ENCODE measurements at regions not wholly inside any gene's neighbourhood (a gene's known extent, or its start where the extent isn't known, plus 50 kb on each side); places are given as distances from the start of the nearest gene placed in this dataset.

DNA sequence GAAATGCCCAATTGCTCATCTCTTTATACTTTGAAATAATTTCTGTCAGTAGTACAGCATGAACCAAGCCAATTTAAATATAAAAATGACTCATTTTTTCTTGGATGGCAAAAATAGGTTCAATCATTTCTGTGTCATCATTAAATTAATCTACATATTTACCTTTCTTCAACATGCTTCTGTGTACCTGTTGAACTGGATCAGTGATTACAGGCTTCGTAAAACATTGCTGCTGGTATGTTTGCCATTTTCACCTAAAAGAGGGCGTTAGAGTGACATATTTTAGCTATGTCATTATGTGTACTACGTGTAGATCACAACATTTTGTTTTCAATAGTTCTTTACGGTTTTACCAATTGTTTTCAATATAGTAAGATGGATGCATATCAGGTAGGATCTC is 340.5 kb upstream of the MAOA start:
- Histone ChIP-seq H3K4me1 (ENCODE audit: control insufficient read depth, insufficient read depth, low read depth, low read length) (no peaks in the 10 kb centered on the region), H3K4me2 (ENCODE audit: low read length, poor library complexity, severe bottlenecking) (no peak overlapping the region), H4K8ac (ENCODE audit: low read length) (no peak overlapping the region), H3K36me3 (ENCODE audit: control insufficient read depth in 1 of 2, insufficient read depth in 2 of 2, low read depth in 1 of 2, low read length in 2 of 2) (no peaks in the 10 kb centered on the region), H2BK15ac (ENCODE audit: low read depth, poor library complexity, severe bottlenecking) (no peak overlapping the region), H2AFZ (ENCODE audit: low read depth, low read length) (no peak overlapping the region), H3K4ac (ENCODE audit: low read depth in 1 of 2, low read length in 2 of 2) (no peak overlapping the region), H4K91ac (ENCODE audit: low read length) (no peak overlapping the region), H3K27me3 (ENCODE audit: control insufficient read depth in 1 of 2, insufficient read depth in 1 of 2, low read length in 2 of 2) (no peaks in the 10 kb centered on the region), H3K79me1 (replicated peaks; ENCODE audit: low read length, poor library complexity, severe bottlenecking) (no peaks in the 10 kb centered on the region), H3K18ac (ENCODE audit: low read depth in 1 of 2, low read length in 2 of 2) (no peak overlapping the region), H2BK12ac (ENCODE audit: low read length in 2 of 2) (no peak overlapping the region), H3K14ac (ENCODE audit: low read length in 2 of 2) (no peak overlapping the region), H2BK5ac (ENCODE audit: low read depth, low read length, poor library complexity, severe bottlenecking) (no peak overlapping the region), H2AK5ac (ENCODE audit: low read length, severe bottlenecking) (no peak overlapping the region), H2BK120ac (ENCODE audit: low read depth, low read length) (no peak overlapping the region), H3K23ac (ENCODE audit: low read length in 2 of 2) (no peak overlapping the region), H3K27ac (ENCODE audit: low read length, poor library complexity, severe bottlenecking) (no peak overlapping the region), H3K4me3 (ENCODE audit: insufficient read depth in 1 of 2, low read depth in 1 of 2, low read length in 2 of 2) (no peak overlapping the region), H3K9ac (ENCODE audit: low read length) (no peak overlapping the region), H3K9me3 (ENCODE audit: control insufficient read depth, low read length) (no peaks in the 10 kb centered on the region)
- 100% methylated on average over 2 of the region's 4 CpGs for WGBS
- DNase-seq, result no peak

DNA sequence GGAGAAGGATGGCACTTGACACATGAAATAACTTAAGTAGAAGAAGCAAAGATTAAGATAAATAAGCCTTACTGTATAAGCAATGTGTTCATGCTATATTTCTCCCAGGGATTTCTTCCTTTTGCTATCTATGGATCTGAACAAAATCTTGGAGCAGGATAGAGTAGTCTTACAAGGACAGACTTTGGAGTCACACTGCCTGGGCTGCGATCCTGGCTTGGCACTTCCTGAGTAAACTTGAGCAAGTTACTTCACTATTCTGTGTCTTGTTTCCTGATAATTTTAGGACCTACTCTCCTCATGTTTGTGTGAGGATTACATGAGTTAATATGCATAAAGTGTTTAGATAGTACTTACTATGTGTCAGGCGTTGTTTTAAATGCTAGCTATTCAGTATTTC is 340.0 kb upstream of the MAOA start:
- Histone ChIP-seq H3K23ac (ENCODE audit: low read length in 2 of 2) (no peak overlapping the region), H2BK12ac (ENCODE audit: low read length in 2 of 2) (no peak overlapping the region)

DNA sequence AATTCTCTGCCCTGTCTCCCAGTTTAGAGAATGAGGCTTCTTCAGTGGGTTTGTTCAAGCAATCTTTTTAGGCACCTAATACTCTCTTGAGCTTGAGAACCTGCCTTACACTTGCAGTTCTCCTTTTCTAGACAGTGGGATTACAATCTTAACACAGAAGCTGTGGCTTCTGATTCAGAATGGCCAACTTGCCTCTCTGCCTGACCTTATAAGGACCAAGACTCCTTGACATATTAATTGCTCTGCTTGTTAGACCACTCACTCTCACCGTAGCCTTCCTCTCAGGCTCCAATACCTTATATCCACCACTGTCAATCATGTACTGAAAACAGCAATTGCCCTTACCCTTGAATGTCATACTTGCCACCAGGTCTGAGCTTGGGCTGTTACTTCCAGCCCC is 338.7 kb upstream of the MAOA start:
- H2AK5ac ChIP-seq (ENCODE audit: low read length, severe bottlenecking), result no peak overlapping the region
- H3K9ac ChIP-seq (ENCODE audit: low read length), result no peak overlapping the region
- no peak overlapping the region for H4K91ac ChIP-seq (ENCODE audit: low read length)
- H3K27me3 ChIP-seq (ENCODE audit: control insufficient read depth in 1 of 2, insufficient read depth in 1 of 2, low read length in 2 of 2), result no peaks in the 10 kb centered on the region
- no peak for DNase-seq
- no peaks in the 10 kb centered on the region for H3K4me1 ChIP-seq (ENCODE audit: control insufficient read depth, insufficient read depth, low read depth, low read length)
- no peak overlapping the region for H2BK5ac ChIP-seq (ENCODE audit: low read depth, low read length, poor library complexity, severe bottlenecking)
- no peak overlapping the region for H4K8ac ChIP-seq (ENCODE audit: low read length)
- H3K4me3 ChIP-seq (ENCODE audit: insufficient read depth in 1 of 2, low read depth in 1 of 2, low read length in 2 of 2), result no peak overlapping the region
- no peak overlapping the region for H2BK120ac ChIP-seq (ENCODE audit: low read depth, low read length)
- H3K9me3 ChIP-seq (ENCODE audit: control insufficient read depth, low read length), result peaks cover 5% of the 10 kb centered on the region
- no peak overlapping the region for H3K27ac ChIP-seq (ENCODE audit: low read length, poor library complexity, severe bottlenecking)
- H3K4me2 ChIP-seq (ENCODE audit: low read length, poor library complexity, severe bottlenecking), result no peak overlapping the region
- no peak overlapping the region for H2BK12ac ChIP-seq (ENCODE audit: low read length in 2 of 2)
- H3K79me1 ChIP-seq (replicated peaks; ENCODE audit: low read length, poor library complexity, severe bottlenecking), result no peaks in the 10 kb centered on the region
- H2AFZ ChIP-seq (ENCODE audit: low read depth, low read length), result no peak overlapping the region
- no peak overlapping the region for H3K4ac ChIP-seq (ENCODE audit: low read depth in 1 of 2, low read length in 2 of 2)
- no peak overlapping the region for H3K23ac ChIP-seq (ENCODE audit: low read length in 2 of 2)
- no peak overlapping the region for H3K14ac ChIP-seq (ENCODE audit: low read length in 2 of 2)
- H2BK15ac ChIP-seq (ENCODE audit: low read depth, poor library complexity, severe bottlenecking), result no peak overlapping the region
- H3K18ac ChIP-seq (ENCODE audit: low read depth in 1 of 2, low read length in 2 of 2), result no peak overlapping the region
- 68% methylated on average over 1 of the region's 1 CpG for WGBS
- no peaks in the 10 kb centered on the region for H3K36me3 ChIP-seq (ENCODE audit: control insufficient read depth in 1 of 2, insufficient read depth in 2 of 2, low read depth in 1 of 2, low read length in 2 of 2)

More for the DNA sequence above, 340.0 kb upstream of the MAOA start:
- H3K27ac ChIP-seq (ENCODE audit: low read length, poor library complexity, severe bottlenecking), result no peak overlapping the region
- H3K4me1 ChIP-seq (ENCODE audit: control insufficient read depth, insufficient read depth, low read depth, low read length), result no peaks in the 10 kb centered on the region
- H3K18ac ChIP-seq (ENCODE audit: low read depth in 1 of 2, low read length in 2 of 2), result no peak overlapping the region
- H2BK5ac ChIP-seq (ENCODE audit: low read depth, low read length, poor library complexity, severe bottlenecking), result no peak overlapping the region
- no peaks in the 10 kb centered on the region for H3K27me3 ChIP-seq (ENCODE audit: control insufficient read depth in 1 of 2, insufficient read depth in 1 of 2, low read length in 2 of 2)
- H3K4me3 ChIP-seq (ENCODE audit: insufficient read depth in 1 of 2, low read depth in 1 of 2, low read length in 2 of 2), result no peak overlapping the region
- no peaks in the 10 kb centered on the region for H3K9me3 ChIP-seq (ENCODE audit: control insufficient read depth, low read length)
- no peak overlapping the region for H3K9ac ChIP-seq (ENCODE audit: low read length)
- H3K36me3 ChIP-seq (ENCODE audit: control insufficient read depth in 1 of 2, insufficient read depth in 2 of 2, low read depth in 1 of 2, low read length in 2 of 2), result no peaks in the 10 kb centered on the region
- no peak overlapping the region for H4K8ac ChIP-seq (ENCODE audit: low read length)
- WGBS, result 75% methylated on average over 1 of the region's 2 CpGs
- H4K91ac ChIP-seq (ENCODE audit: low read length), result no peak overlapping the region
- H3K79me1 ChIP-seq (replicated peaks; ENCODE audit: low read length, poor library complexity, severe bottlenecking), result no peaks in the 10 kb centered on the region
- H3K4ac ChIP-seq (ENCODE audit: low read depth in 1 of 2, low read length in 2 of 2), result no peak overlapping the region
- no peak overlapping the region for H2AFZ ChIP-seq (ENCODE audit: low read depth, low read length)
- no peak overlapping the region for H2AK5ac ChIP-seq (ENCODE audit: low read length, severe bottlenecking)
- DNase-seq, result no peak
- H2BK120ac ChIP-seq (ENCODE audit: low read depth, low read length), result no peak overlapping the region
- H3K14ac ChIP-seq (ENCODE audit: low read length in 2 of 2), result no peak overlapping the region
- H3K4me2 ChIP-seq (ENCODE audit: low read length, poor library complexity, severe bottlenecking), result no peak overlapping the region
- no peak overlapping the region for H2BK15ac ChIP-seq (ENCODE audit: low read depth, poor library complexity, severe bottlenecking)

DNA sequence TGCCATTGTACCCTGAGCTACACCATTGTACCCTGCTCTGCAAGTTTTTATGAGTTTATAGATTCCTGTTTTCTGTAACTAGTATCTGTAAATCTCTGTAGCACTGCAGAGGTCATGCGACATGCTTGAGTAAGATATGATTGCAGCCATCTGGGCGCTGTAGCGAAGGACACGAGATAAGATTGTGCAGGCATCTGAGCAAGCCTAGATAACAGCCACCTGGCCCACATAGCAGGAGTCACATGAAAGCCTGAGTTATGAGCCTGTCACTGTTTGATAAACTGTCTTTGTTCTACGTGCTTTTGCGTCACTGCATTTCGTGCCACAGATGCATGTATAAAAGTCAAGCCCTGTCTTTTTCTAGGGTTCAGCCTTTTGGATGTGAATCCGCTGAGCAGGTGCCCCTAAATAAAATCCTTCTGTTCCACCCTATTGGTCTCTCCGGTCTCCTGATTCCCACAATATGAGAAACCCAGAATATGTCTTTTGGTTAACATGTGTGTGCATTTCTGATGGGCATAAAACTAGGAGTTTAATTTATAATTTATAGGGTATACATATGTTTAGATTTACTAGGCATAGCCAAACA is 327.6 kb upstream of the MAOA start:
- Histone ChIP-seq H2BK15ac (ENCODE audit: low read depth, poor library complexity, severe bottlenecking) (no peak overlapping the region), H3K4me2 (ENCODE audit: low read length, poor library complexity, severe bottlenecking) (no peak overlapping the region), H2BK5ac (ENCODE audit: low read depth, low read length, poor library complexity, severe bottlenecking) (no peak overlapping the region), H3K27me3 (ENCODE audit: control insufficient read depth in 1 of 2, insufficient read depth in 1 of 2, low read length in 2 of 2) (no peaks in the 10 kb centered on the region), H3K23ac (ENCODE audit: low read length in 2 of 2) (no peak overlapping the region), H3K27ac (ENCODE audit: low read length, poor library complexity, severe bottlenecking) (no peak overlapping the region), H3K79me1 (replicated peaks; ENCODE audit: low read length, poor library complexity, severe bottlenecking) (no peaks in the 10 kb centered on the region), H3K14ac (ENCODE audit: low read length in 2 of 2) (no peak overlapping the region), H3K4ac (ENCODE audit: low read depth in 1 of 2, low read length in 2 of 2) (no peak overlapping the region), H3K4me1 (ENCODE audit: control insufficient read depth, insufficient read depth, low read depth, low read length) (no peaks in the 10 kb centered on the region), H2AFZ (ENCODE audit: low read depth, low read length) (no peak overlapping the region), H4K91ac (ENCODE audit: low read length) (no peak overlapping the region), H3K18ac (ENCODE audit: low read depth in 1 of 2, low read length in 2 of 2) (no peak overlapping the region), H4K8ac (ENCODE audit: low read length) (no peak overlapping the region), H2BK12ac (ENCODE audit: low read length in 2 of 2) (no peak overlapping the region), H2AK5ac (ENCODE audit: low read length, severe bottlenecking) (no peak overlapping the region), H3K9ac (ENCODE audit: low read length) (no peak overlapping the region), H3K9me3 (ENCODE audit: control insufficient read depth, low read length) (peaks cover 31% of the 10 kb centered on the region), H2BK120ac (ENCODE audit: low read depth, low read length) (no peak overlapping the region), H3K36me3 (ENCODE audit: control insufficient read depth in 1 of 2, insufficient read depth in 2 of 2, low read depth in 1 of 2, low read length in 2 of 2) (no peaks in the 10 kb centered on the region), H3K4me3 (ENCODE audit: insufficient read depth in 1 of 2, low read depth in 1 of 2, low read length in 2 of 2) (no peak overlapping the region)
- DNase-seq, result no peak
- WGBS, result 77% methylated on average over 7 of the region's 9 CpGs
